HepG2 (cell line): ENCODE measurements at regions not wholly inside any gene's neighbourhood (a gene's known extent, or its start where the extent isn't known, plus 50 kb on each side); places are given as distances from the start of the nearest gene placed in this dataset.
A peak's percentile ranks its signal among the peaks of the same experiment; 100 is the strongest.

ENCODE experiments used
- ATAC-seq: fragments of 200-7000 bp; cut with Tn5 transposase; 3 replicates; pipeline ENCODE4 v1.9.1; 2020; ENCODE audit warnings: mild to moderate bottlenecking, moderate library complexity
- BruUV-seq: library from RNA; stranded (reverse); fragments of 400-500 nt; replicated peaks from 2 replicates; lab custom pipeline; 2021; lab: Mats Ljungman, UMichigan
- CTCF ChIA-PET: fragments of 300-600 bp; formaldehyde crosslinking; extraction: SDS; loops from one replicate; lab custom pipeline; 2021; ENCODE audit warnings: low total read pairs, inconsistent platforms, low intra/inter-chr PET ratio; lab: Yijun Ruan, JAX
- POLR2A ChIA-PET: fragments of 350-600 bp; sonication (Branson Sonifier 250); formaldehyde crosslinking; loops from one replicate; lab custom pipeline; 2020; ENCODE audit warnings: antibody characterized with exemption, inconsistent platforms; lab: Yijun Ruan, JAX
- DNase-seq: peaks from one replicate; pipeline ENCODE4 v3.0.0-alpha.2; 2015; ENCODE audit warnings: low spot score
- FAIRE-seq: peaks from 3 replicates; lab custom pipeline; 2011; peaks lifted over from hg19 to GRCh38; lab: Jason Lieb, UNC
- H2AFZ ChIP-seq: one replicate; pipeline ENCODE4 v1.6.1; 2011; ENCODE audit warnings: low read length, inconsistent platforms
- H3K27ac ChIP-seq: fragments of 300-600 bp; 3 replicates; pipeline ENCODE4 v1.8.0; 2011; ENCODE audit warnings: mixed run types, mild to moderate bottlenecking, mixed read lengths, low read length, inconsistent platforms; ENCODE audit not compliant: insufficient read depth; ENCODE audit errors: extremely low read length
- H3K27me3 ChIP-seq, 2 experiments: fragments of 200-600 bp in 1 of 2; 2 replicates in 1 of 2; 3 replicates in 1 of 2; pipeline versions ENCODE4 v1.6.0 to v1.8.0; 2011; ENCODE audit warnings: low read length in 2 of 2, mild to moderate bottlenecking in 2 of 2, moderate library complexity in 2 of 2, inconsistent platforms in 1 of 2; ENCODE audit not compliant: insufficient read depth in 2 of 2, control insufficient read depth in 1 of 2
- H3K36me3 ChIP-seq, 2 experiments: fragments of 200-600 bp in 1 of 2; replicated peaks in 1 of 2; 2 replicates in 1 of 2; 3 replicates in 1 of 2; pipeline versions ENCODE4 v1.5.1 to v1.8.0; 2011; ENCODE audit warnings: low read length in 2 of 2, inconsistent platforms in 1 of 2; ENCODE audit not compliant: insufficient read depth in 2 of 2, control insufficient read depth in 1 of 2
- H3K4me1 ChIP-seq: 2 replicates; pipeline ENCODE4 v1.5.1; 2012; ENCODE audit warnings: low read length, inconsistent platforms; ENCODE audit not compliant: insufficient read depth
- H3K4me2 ChIP-seq: 2 replicates; pipeline ENCODE4 v1.6.0; 2011; ENCODE audit warnings: low read depth, low read length, inconsistent platforms
- H3K4me3 ChIP-seq, 3 experiments: fragments of 200-600 bp in 1 of 3; sonication (generic), shearing (Covaris generic) in 1 of 3; replicated peaks in 1 of 3; 2 replicates each; pipeline ENCODE4 v1.5.1; 2011 to 2016; ENCODE audit warnings: low read length in 3 of 3, inconsistent platforms in 2 of 3, low read depth in 2 of 3, mild to moderate bottlenecking in 2 of 3, control low read depth in 1 of 3, mixed read lengths in 1 of 3; ENCODE audit not compliant: insufficient read depth in 1 of 3
- H3K79me2 ChIP-seq: one replicate; pipeline ENCODE4 v1.6.1; 2011; ENCODE audit warnings: low read length, inconsistent platforms; ENCODE audit not compliant: insufficient read depth
- H3K9ac ChIP-seq: 2 replicates; pipeline ENCODE4 v1.6.0; 2011; ENCODE audit warnings: mild to moderate bottlenecking, low read depth, low read length, inconsistent platforms; ENCODE audit not compliant: insufficient read depth
- H3K9me3 ChIP-seq: 2 replicates; pipeline ENCODE4 v1.5.1; 2012; ENCODE audit warnings: mild to moderate bottlenecking, low read length
- H4K20me1 ChIP-seq: 2 replicates; pipeline ENCODE4 v1.6.0; 2011; ENCODE audit warnings: inconsistent platforms, mild to moderate bottlenecking, low read length, moderate library complexity; ENCODE audit not compliant: insufficient read depth
- CBFB ChIP-seq: sonication (generic); formaldehyde crosslinking; IDR thresholded peaks from 2 replicates; pipeline ENCODE4 v1.4.0; 2020; ENCODE audit warnings: missing genetic modification reagents
- HIC2 ChIP-seq: sonication (generic); formaldehyde crosslinking; IDR thresholded peaks from 2 replicates; pipeline ENCODE4 v1.9.0; 2022; ENCODE audit warnings: low read depth, missing genetic modification reagents
- JARID2 ChIP-seq: sonication (generic); formaldehyde crosslinking; IDR thresholded peaks from 2 replicates; pipeline ENCODE4 v1.8.1; 2023; ENCODE audit warnings: missing genetic modification reagents, inconsistent platforms; ENCODE audit not compliant: insufficient replicate concordance
- KLF16 ChIP-seq, 2 experiments: sonication (generic) in 1 of 2; formaldehyde crosslinking in 1 of 2; IDR thresholded peaks; 2 replicates each; pipeline versions ENCODE4 v1.6.1 to v1.8.0; 2016 to 2023; ENCODE audit warnings: missing genetic modification reagents in 2 of 2, missing compliant biosample characterization in 1 of 2
- MAFK ChIP-seq, 2 experiments: IDR thresholded peaks in 1 of 2; conservative IDR thresholded peaks in 1 of 2; 2 replicates each; pipeline ENCODE4 v1.6.1; 2011; ENCODE audit warnings: improper control_type of control experiment in 2 of 2, low read length in 2 of 2
- WGBS: methylation state at CpG from one replicate; pipeline ENCODE4 v1.1.6; 2017; ENCODE audit warnings: low lambda C conversion rate; 5-methylcytosine and 5-hydroxymethylcytosine counted together
- in situ Hi-C: cut with HindIII; loops from 2 replicates; pipeline ENCODE4 v1.10.0; 2017; ENCODE audit warnings: low pct_unique_long_range_greater_than_20kb; ENCODE audit not compliant: extremely low pct_ligation_motif_present
- intact Hi-C: fragments of 100-400 bp; cut with micrococcal nuclease; formaldehyde crosslinking; loops from one replicate; pipeline ENCODE4 v1.10.0; 2022; ENCODE audit not compliant: unreplicated experiment
- TF ChIP-seq, protein P1 (sequence below): sonication (generic); formaldehyde crosslinking; IDR thresholded peaks from 2 replicates; pipeline ENCODE4 v1.4.0; 2020; ENCODE audit warnings: missing genetic modification reagents

- H3K79me2 ChIP-seq, result no peaks in the 10 kb centered on the region
- no peak overlapping the region for H2AFZ ChIP-seq
- TF ChIP-seq CBFB (no peak), KLF16 (CRISPR knock-in tag; IDR thresholded peaks at IDR 0.05) (no peak), JARID2 (CRISPR knock-in tag) (no peak), HIC2 (CRISPR knock-in tag) (no peak)
- TF ChIP-seq, all 625 proteins: peak for 0
- Histone ChIP-seq H3K27me3 (peaks cover 4 to 39% of the 10 kb centered on the region in 2 experiments; a peak in 2 of 5 replicates), H4K20me1 (no peaks in the 10 kb centered on the region), H3K4me3 (no peak overlapping the region), H3K27ac (no peak overlapping the region), H3K9me3 (no peaks in the 10 kb centered on the region), H3K4me2 (no peak overlapping the region), H3K9ac (no peak overlapping the region), H3K36me3 (no peaks in the 10 kb centered on the region), H3K4me1 (no peaks in the 10 kb centered on the region)
- CTCF ChIA-PET, result no interaction called here
- intact Hi-C loops, result no loop called here
- BruUV-seq, result no TSS peak
- DNase-seq (no peak), ATAC-seq (no peak), FAIRE-seq (no peak)
- WGBS, result 70% methylated on average over 11 of the region's 11 CpGs
- POLR2A ChIA-PET, result no interaction called here
- in situ Hi-C loops, result no loop called here
These were observed 150.1 kb upstream of the KLF6 start for GRCh38 chr10:3935141-3935540.

DNA sequence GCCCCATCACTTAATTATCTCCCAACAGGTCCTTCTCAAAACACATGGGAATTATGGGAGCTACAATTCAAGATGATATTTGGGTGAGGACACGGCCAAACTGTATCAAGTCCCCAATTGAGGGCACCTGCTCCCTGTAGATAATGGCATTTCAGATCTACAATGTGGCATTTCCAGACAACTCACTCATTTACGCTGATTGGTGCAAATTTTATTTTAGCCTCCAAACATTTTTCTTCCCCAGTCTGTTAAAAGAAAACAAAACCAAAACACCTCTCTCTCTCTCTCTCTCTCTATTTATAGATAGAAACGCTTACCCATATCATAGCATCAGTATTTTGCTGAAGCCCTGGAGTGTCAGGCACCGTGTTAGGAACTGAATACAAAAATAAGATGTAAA is 148.7 kb upstream of the KLF6 start:
- ChIA-PET POLR2A (no interaction called here), CTCF (no interaction called here)

More for the DNA sequence above, 148.7 kb upstream of the KLF6 start:
- DNase-seq, result no peak
- Histone ChIP-seq H3K9me3 (no peaks in the 10 kb centered on the region), H3K27ac (no peak overlapping the region), H3K79me2 (no peaks in the 10 kb centered on the region), H3K36me3 (no peaks in the 10 kb centered on the region), H3K4me2 (no peak overlapping the region), H3K27me3 (peaks cover 4 to 29% of the 10 kb centered on the region in 2 experiments; a peak in 2 of 5 replicates), H2AFZ (no peak overlapping the region), H3K4me3 (no peak overlapping the region), H3K9ac (no peak overlapping the region), H4K20me1 (no peaks in the 10 kb centered on the region), H3K4me1 (no peaks in the 10 kb centered on the region)
- 9% methylated on average over 4 of the region's 4 CpGs for WGBS
- intact Hi-C loops, result no loop called here
- no peak for ATAC-seq
- in situ Hi-C loops, result no loop called here
- TF ChIP-seq, protein P1, sequence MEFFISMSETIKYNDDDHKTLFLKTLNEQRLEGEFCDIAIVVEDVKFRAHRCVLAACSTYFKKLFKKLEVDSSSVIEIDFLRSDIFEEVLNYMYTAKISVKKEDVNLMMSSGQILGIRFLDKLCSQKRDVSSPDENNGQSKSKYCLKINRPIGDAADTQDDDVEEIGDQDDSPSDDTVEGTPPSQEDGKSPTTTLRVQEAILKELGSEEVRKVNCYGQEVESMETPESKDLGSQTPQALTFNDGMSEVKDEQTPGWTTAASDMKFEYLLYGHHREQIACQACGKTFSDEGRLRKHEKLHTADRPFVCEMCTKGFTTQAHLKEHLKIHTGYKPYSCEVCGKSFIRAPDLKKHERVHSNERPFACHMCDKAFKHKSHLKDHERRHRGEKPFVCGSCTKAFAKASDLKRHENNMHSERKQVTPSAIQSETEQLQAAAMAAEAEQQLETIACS (CRISPR knock-in tag), result no peak
- peak in 1 of 2 experiments; percentile 26; a peak in 1 of 4 replicates for TF ChIP-seq MAFK (conservative IDR thresholded peaks at IDR 0.05 in 1 of 2, IDR thresholded peaks at IDR 0.05 in 1 of 2; ENCODE audit: low read length in 2 of 2)
- FAIRE-seq, result no peak
- BruUV-seq, result no TSS peak
